ENCODE measurements at regions not wholly inside any gene's neighbourhood (a gene's known extent, or its start where the extent isn't known, plus 50 kb on each side); places are given as distances from the start of the nearest gene placed in this dataset.
A peak's percentile ranks its signal among the peaks of the same experiment; 100 is the strongest.

DNA sequence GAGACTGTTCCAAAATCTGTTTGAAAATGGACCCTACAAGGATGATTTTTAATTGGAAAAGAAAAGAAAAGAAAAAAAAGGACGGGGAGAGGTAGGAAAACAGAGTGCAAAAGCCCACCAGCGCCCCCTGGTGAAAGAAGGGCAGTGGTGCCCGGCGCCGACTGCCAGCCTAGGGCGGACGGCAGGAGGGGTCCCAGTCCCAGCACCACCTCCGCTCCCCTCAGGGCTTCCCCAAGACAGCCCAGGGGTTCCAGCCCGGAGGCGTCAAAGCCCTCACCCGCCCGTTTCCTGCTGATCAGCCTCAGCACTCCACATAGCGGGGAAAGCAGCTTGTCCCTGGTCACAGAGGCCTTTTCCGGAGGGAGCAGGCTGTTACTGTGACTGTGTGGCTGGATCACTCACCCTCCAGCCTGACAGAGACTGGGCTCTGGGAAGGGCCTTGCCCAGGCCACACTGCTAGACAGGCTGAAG, 213.9 kb downstream of the TFCP2L1 start:
- TF ChIP-seq, protein P1, sequence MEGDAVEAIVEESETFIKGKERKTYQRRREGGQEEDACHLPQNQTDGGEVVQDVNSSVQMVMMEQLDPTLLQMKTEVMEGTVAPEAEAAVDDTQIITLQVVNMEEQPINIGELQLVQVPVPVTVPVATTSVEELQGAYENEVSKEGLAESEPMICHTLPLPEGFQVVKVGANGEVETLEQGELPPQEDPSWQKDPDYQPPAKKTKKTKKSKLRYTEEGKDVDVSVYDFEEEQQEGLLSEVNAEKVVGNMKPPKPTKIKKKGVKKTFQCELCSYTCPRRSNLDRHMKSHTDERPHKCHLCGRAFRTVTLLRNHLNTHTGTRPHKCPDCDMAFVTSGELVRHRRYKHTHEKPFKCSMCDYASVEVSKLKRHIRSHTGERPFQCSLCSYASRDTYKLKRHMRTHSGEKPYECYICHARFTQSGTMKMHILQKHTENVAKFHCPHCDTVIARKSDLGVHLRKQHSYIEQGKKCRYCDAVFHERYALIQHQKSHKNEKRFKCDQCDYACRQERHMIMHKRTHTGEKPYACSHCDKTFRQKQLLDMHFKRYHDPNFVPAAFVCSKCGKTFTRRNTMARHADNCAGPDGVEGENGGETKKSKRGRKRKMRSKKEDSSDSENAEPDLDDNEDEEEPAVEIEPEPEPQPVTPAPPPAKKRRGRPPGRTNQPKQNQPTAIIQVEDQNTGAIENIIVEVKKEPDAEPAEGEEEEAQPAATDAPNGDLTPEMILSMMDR (IDR thresholded peaks at IDR 0.05): peak; percentile 99
- DNase-seq (ENCODE audit: low spot score): no peak
- H3K27ac ChIP-seq: no peak overlapping the region
- no peak overlapping the region for H3K4me3 ChIP-seq

DNA sequence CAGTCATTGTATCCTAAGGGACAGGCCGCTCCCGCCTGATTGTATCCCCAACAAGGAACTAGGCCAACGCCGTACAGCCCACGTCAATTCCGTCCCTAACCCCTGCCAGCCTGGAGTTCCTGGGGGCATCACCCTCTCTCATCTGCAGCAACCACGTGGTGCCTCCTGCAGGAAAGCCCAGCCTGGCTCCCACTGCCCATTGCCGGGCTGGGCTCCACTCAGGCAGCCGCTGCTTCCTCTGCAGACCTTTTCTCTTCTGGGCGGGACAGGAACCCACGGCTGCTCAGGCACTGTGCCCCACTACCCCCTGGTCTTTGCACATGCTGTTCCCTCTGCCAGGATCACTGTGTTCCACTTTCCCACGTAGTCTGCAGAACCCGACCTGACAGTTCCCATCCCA, 212.2 kb downstream of the TFCP2L1 start:
- no peak overlapping the region for H3K4me3 ChIP-seq
- TF ChIP-seq, protein P1 (IDR thresholded peaks at IDR 0.05): no peak
- H3K27ac ChIP-seq: no peak overlapping the region
- DNase-seq (ENCODE audit: low spot score): no peak

DNA sequence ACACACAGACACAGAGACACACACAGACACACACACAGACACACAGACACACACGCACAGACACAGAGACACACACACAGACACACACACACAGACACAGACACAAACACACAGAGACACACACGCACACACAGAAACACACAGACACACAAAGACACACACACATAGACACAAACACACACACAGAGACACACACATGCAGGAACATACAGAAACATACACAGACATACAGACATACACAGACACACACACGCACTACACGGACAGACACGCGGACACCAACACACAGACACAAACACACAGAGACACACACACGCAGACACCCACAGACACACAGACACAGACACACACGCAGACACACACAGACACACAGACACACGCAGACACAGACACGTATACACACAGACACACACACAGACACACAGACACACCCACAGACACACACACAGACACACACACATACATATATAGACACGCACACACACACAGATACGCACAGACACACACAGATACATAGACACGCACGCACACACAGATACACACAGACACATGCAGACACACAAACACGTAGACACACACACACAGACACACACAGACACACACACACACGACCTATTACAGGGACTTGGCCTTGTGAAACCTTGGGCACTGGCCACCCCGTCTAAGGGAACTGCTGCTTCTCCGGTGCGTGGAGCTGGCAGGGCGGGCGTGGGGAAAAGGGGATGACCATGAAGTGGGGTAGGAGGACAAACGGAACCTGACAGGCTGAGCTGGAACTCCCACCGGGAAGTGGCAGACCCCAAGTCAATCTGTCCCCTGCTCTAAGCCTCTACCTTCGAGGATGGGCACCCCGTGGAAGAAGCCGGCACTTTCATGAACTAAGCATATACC, 211.4 kb downstream of the TFCP2L1 start:
- TF ChIP-seq, protein P1 (IDR thresholded peaks at IDR 0.05): no peak
- no peak overlapping the region for H3K27ac ChIP-seq
- no peak for DNase-seq (ENCODE audit: low spot score)
- no peak overlapping the region for H3K4me3 ChIP-seq

DNA sequence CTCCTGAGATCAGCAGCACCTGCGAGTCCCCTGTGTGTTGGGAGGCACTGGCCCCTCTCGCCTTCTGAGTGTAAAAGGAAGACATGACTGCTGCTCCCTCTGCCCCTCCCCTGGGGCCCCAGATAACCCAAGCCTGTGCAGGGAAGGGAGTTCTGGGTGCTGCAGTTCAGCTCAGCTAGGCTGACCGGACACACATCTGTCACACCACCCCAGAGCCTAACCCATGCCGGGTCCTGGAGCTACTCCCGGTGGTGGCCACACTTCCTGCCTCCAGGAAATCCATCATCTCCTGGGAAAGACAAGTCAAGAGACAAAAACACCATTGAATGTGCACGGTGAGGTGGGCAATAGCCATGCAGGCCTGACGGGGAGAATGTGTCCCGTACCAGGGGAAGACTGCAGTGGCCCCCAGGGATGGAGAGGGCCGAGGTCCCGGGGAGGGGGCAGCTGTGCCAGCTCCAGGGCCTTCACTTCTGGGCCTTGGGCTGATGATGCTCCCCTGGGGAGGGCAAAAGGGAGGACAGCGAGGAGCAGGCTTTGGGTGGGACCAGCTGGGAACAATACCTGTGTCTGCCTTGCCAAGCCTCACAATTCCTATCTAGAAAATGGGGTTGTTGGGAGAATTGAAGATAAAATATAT, 210.6 kb downstream of the TFCP2L1 start:
- TF ChIP-seq, protein P1 (IDR thresholded peaks at IDR 0.05): no peak
- no peak for DNase-seq (ENCODE audit: low spot score)
- no peak overlapping the region for H3K4me3 ChIP-seq
- no peak overlapping the region for H3K27ac ChIP-seq

DNA sequence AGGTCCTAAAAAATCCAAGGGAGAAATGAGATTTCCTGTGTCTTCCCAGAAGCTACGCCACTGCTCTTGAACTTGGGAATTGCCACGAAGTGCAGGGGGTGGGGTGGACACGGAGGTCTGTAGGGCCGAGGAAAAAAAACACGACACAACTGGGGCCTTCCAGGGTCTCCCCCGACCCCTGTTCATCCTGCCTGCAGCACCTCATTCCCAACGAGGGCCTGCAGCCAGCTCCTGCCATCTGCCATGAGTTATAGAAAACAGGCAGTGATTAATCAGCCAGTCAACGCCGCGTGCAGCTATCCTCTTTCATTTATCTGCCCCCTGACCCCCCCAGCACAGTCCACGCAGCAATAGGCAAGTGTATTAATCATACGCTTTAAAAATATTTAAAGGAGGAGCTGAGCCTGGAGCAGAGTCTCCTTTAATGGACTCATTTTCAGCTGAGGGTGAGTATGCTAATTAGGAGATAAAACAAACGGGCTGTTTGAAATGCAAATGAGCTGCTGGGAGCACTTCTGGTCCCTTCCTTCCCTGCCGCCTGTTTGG, 209.9 kb downstream of the TFCP2L1 start:
- no peak for DNase-seq (ENCODE audit: low spot score)
- no peak overlapping the region for H3K4me3 ChIP-seq
- H3K27ac ChIP-seq: no peak overlapping the region
- TF ChIP-seq, protein P1 (IDR thresholded peaks at IDR 0.05): no peak

DNA sequence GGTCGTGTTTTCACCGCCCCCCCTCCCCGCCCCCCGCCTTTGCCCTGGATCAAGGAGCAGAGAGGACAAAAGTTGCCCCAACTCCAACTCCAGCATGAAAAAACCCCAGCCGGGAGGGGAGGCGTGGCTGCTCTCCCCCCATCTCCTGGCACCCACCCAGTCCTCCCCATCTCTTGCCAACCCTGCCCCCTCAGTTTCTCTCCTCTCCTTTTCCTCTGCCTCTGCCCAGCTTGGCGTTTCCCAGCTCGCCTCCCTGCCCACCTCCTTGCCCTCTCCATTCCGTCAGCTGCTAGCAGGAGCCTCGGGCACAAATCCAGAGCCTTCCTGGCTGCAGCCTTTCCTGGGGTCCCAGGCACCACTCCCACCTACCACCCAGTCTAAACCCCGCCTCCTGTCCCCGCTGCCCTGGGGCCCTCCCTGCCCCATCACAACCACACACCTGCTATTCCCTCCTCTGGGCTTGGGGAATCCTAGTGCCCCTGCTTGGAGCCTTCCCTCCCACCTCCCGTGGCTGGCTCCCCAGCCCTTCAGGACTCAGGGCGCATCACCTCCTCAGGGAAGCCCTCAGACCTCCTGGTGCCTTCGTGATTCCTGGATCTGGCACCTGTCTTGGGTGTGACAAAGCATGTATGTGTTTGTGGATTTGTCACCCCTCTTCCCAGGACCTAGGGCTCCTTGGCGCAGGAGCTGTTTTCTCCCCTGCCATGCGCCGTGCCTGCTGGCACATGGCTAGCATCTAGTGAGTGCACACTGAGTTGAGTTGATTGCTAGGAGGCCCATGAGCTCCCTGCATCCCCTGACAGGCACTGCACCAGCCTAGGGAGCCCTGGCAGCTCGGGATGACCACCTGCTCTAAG, 209.1 kb downstream of the TFCP2L1 start:
- TF ChIP-seq, protein P1 (IDR thresholded peaks at IDR 0.05): no peak
- no peak for DNase-seq (ENCODE audit: low spot score)
- no peak overlapping the region for H3K4me3 ChIP-seq
- H3K27ac ChIP-seq: no peak overlapping the region

Measured in coronary artery (tissue), 2 donors.